DND-41 (cell line): ENCODE measurements at regions not wholly inside any gene's neighbourhood (a gene's known extent, or its start where the extent isn't known, plus 50 kb on each side); places are given as distances from the start of the nearest gene placed in this dataset.

Experiments
- CTCF ChIP-seq: IDR thresholded peaks from 2 replicates; pipeline ENCODE4 v1.5.1; 2012; ENCODE audit warnings: borderline replicate concordance, low read length, moderate library complexity, mild to moderate bottlenecking; ENCODE audit not compliant: poor library complexity, severe bottlenecking; ENCODE audit errors: extremely low read depth
- EZH2 ChIP-seq: IDR thresholded peaks from 3 replicates; pipeline ENCODE4 v1.6.1; 2012; ENCODE audit warnings: borderline replicate concordance, low read depth, mild to moderate bottlenecking, moderate library complexity, low read length, inconsistent platforms; ENCODE audit not compliant: severe bottlenecking

GRCh38 chr11:115710426-115710825 is 206.2 kb upstream of the CADM1 start:
- TF ChIP-seq CTCF (no peak), EZH2 (no peak)
